ENCODE measurements at regions not wholly inside any gene's neighbourhood (a gene's known extent, or its start where the extent isn't known, plus 50 kb on each side); places are given as distances from the start of the nearest gene placed in this dataset.

DNA sequence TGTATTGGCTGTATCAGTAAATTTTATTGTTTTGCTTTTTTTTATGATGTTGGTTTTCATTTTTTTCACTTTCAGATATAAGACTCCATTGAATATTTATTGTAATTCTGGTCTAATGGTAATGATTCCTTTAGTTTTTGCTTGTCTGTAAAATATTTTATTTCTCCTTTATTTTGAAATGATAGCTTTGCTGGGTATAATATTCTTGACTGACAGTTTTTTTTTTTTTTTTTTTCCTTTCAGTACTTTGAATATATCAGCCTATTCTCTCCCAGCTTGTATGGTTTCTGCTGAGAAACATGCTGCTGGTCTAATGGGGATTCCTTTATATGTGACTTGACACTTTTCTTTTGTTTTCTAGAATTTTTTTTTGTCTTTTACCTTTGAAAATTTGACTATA, 195.1 kb upstream of the SLC38A2 start:
- TF ChIP-seq, protein P1, sequence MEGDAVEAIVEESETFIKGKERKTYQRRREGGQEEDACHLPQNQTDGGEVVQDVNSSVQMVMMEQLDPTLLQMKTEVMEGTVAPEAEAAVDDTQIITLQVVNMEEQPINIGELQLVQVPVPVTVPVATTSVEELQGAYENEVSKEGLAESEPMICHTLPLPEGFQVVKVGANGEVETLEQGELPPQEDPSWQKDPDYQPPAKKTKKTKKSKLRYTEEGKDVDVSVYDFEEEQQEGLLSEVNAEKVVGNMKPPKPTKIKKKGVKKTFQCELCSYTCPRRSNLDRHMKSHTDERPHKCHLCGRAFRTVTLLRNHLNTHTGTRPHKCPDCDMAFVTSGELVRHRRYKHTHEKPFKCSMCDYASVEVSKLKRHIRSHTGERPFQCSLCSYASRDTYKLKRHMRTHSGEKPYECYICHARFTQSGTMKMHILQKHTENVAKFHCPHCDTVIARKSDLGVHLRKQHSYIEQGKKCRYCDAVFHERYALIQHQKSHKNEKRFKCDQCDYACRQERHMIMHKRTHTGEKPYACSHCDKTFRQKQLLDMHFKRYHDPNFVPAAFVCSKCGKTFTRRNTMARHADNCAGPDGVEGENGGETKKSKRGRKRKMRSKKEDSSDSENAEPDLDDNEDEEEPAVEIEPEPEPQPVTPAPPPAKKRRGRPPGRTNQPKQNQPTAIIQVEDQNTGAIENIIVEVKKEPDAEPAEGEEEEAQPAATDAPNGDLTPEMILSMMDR (IDR thresholded peaks at IDR 0.05; ENCODE audit: low read length): no peak
- no peak for TF ChIP-seq EZH2 (IDR thresholded peaks at IDR 0.05; ENCODE audit: borderline replicate concordance, low read length)
